HCT116 (cell line): ENCODE measurements at regions not wholly inside any gene's neighbourhood (a gene's known extent, or its start where the extent isn't known, plus 50 kb on each side); places are given as distances from the start of the nearest gene placed in this dataset.

Experiments used
- ATAC-seq: fragments of 200-7000 bp; cut with Tn5 transposase; 2 replicates; pipeline ENCODE4 v1.9.1; 2020; ENCODE audit warnings: mild to moderate bottlenecking, moderate library complexity
- BruUV-seq: library from RNA; stranded (reverse); fragments of 400-500 nt; replicated peaks from 2 replicates; lab custom pipeline; 2021; lab: Mats Ljungman, UMichigan
- CTCF ChIA-PET: fragments of 300-600 bp; sonication (Branson Sonifier 250); formaldehyde crosslinking; loops from one replicate; lab custom pipeline; 2021; ENCODE audit warnings: antibody characterized with exemption; lab: Charles Lee
- POLR2A ChIA-PET: fragments of 300-600, 350-600 bp; sonication (Branson Sonifier 250); formaldehyde crosslinking; loops from one replicate; lab custom pipeline; 2021; ENCODE audit warnings: antibody characterized with exemption; lab: Charles Lee
- RAD21 ChIA-PET, 2 experiments: fragments of 300-600 bp; sonication (Branson Sonifier 250); formaldehyde crosslinking; loops; one replicate each; lab custom pipeline; 2023; ENCODE audit warnings: low total read pairs in 2 of 2; ENCODE audit not compliant: uncharacterized antibody in 2 of 2, unreplicated experiment in 2 of 2, low non-redundant PET in 1 of 2; lab: Charles Lee
- DNase-seq: peaks from one replicate; pipeline ENCODE4 v3.0.0-alpha.2; 2010; ENCODE audit warnings: low read depth, low spot score
- H2AFZ ChIP-seq: fragments of 200-600 bp; shearing (Covaris generic), sonication (generic); 2 replicates; pipeline ENCODE4 v1.6.1; 2017; ENCODE audit warnings: low read depth, mixed run types, mixed read lengths, antibody characterized with exemption, low read length; ENCODE audit not compliant: poor library complexity, severe bottlenecking
- H3K27ac ChIP-seq: 2 replicates; pipeline ENCODE4 v1.5.1; 2012; ENCODE audit warnings: low read depth, low read length
- H3K27me3 ChIP-seq: fragments of 200-600 bp; sonication (generic); 2 replicates; pipeline ENCODE4 v1.6.1; 2016; ENCODE audit warnings: mixed run types, low read length, mixed read lengths; ENCODE audit not compliant: insufficient read depth
- H3K36me3 ChIP-seq, 2 experiments: fragments of 200-500 bp in 1 of 2; fragments of 200-600 bp in 1 of 2; sonication (Bioruptor generic) in 1 of 2; sonication (generic) in 1 of 2; 2 replicates each; pipeline versions ENCODE4 v1.5.1 to v1.6.1; 2014 to 2016; ENCODE audit warnings: low read length in 2 of 2, inconsistent platforms in 1 of 2, mixed read lengths in 1 of 2, mixed run types in 1 of 2; ENCODE audit not compliant: insufficient read depth in 2 of 2, control insufficient read depth in 1 of 2
- H3K4me1 ChIP-seq, 2 experiments: fragments of 200-600 bp in 1 of 2; sonication (generic) in 1 of 2; 2 replicates each; pipeline versions ENCODE4 v1.5.1 to v1.6.1; 2012 to 2017; ENCODE audit warnings: low read length in 2 of 2, inconsistent platforms in 1 of 2, mild to moderate bottlenecking in 1 of 2, mixed read lengths in 1 of 2, mixed run types in 1 of 2, moderate library complexity in 1 of 2; ENCODE audit not compliant: insufficient read depth in 2 of 2, control insufficient read depth in 1 of 2
- H3K4me2 ChIP-seq: fragments of 200-600 bp; sonication (generic); 2 replicates; pipeline ENCODE4 v1.6.1; 2017; ENCODE audit warnings: mixed run types, low read length, mixed read lengths
- H3K4me3 ChIP-seq, 2 experiments: fragments of 200-600 bp in 1 of 2; sonication (generic) in 1 of 2; replicated peaks in 1 of 2; 2 replicates each; pipeline ENCODE4 v1.5.1; 2011 to 2016; ENCODE audit warnings: low read length in 2 of 2, control low read depth in 1 of 2, low read depth in 1 of 2, mild to moderate bottlenecking in 1 of 2, mixed read lengths in 1 of 2, mixed run types in 1 of 2
- H3K79me2 ChIP-seq: fragments of 200-600 bp; sonication (generic); 2 replicates; pipeline ENCODE4 v1.6.1; 2017; ENCODE audit warnings: mild to moderate bottlenecking, mixed run types, low read length, moderate library complexity, mixed read lengths; ENCODE audit not compliant: insufficient read depth
- H3K9ac ChIP-seq: fragments of 200-600 bp; sonication (generic); 2 replicates; pipeline ENCODE4 v1.6.1; 2016; ENCODE audit warnings: low read length, mixed read lengths
- H3K9me2 ChIP-seq: fragments of 200-600 bp; sonication (generic), shearing (Covaris generic); 2 replicates; pipeline ENCODE4 v1.6.1; 2017; ENCODE audit warnings: mixed run types, mild to moderate bottlenecking, moderate library complexity; ENCODE audit not compliant: insufficient read depth
- H3K9me3 ChIP-seq, 2 experiments: fragments of 200-500 bp in 1 of 2; fragments of 200-600 bp in 1 of 2; sonication (Bioruptor generic) in 1 of 2; sonication (generic) in 1 of 2; 2 replicates each; pipeline ENCODE4 v1.6.1; 2014 to 2017; ENCODE audit warnings: low read length in 2 of 2, mixed read lengths in 2 of 2, inconsistent platforms in 1 of 2, low read depth in 1 of 2, mild to moderate bottlenecking in 1 of 2, mixed run types in 1 of 2, moderate library complexity in 1 of 2; ENCODE audit not compliant: control insufficient read depth in 1 of 2, insufficient read depth in 1 of 2
- H4K20me1 ChIP-seq: fragments of 200-600 bp; sonication (generic), shearing (Covaris generic); 2 replicates; pipeline ENCODE4 v1.6.1; 2017; ENCODE audit warnings: mixed run types, mild to moderate bottlenecking, moderate library complexity; ENCODE audit not compliant: insufficient read depth
- CBX3 ChIP-seq: IDR thresholded peaks from 2 replicates; pipeline ENCODE4 v1.6.1; 2012; ENCODE audit warnings: low read depth
- JUND ChIP-seq: IDR thresholded peaks from 2 replicates; pipeline ENCODE4 v1.6.1; 2012
- SIN3A ChIP-seq: IDR thresholded peaks from 2 replicates; pipeline ENCODE4 v1.6.1; 2012; ENCODE audit warnings: low read depth
- SP1 ChIP-seq: IDR thresholded peaks from 2 replicates; pipeline ENCODE4 v1.6.1; 2012; ENCODE audit warnings: low read depth
- TCF7L2 ChIP-seq: IDR thresholded peaks from 2 replicates; pipeline ENCODE4 v1.7.0; 2011; ENCODE audit warnings: borderline replicate concordance, inconsistent platforms; ENCODE audit not compliant: insufficient read depth, insufficient read length; ENCODE audit errors: extremely low read depth
- YY1 ChIP-seq: IDR thresholded peaks from 2 replicates; pipeline ENCODE4 v1.6.1; 2011; ENCODE audit warnings: low read length, low read depth, moderate library complexity, mild to moderate bottlenecking; ENCODE audit not compliant: insufficient replicate concordance; ENCODE audit errors: extremely low read depth
- ZNF274 ChIP-seq: fragments of 200-500 bp; sonication (Bioruptor generic); IDR thresholded peaks from 2 replicates; pipeline ENCODE4 v1.6.1; 2014; ENCODE audit warnings: mild to moderate bottlenecking, low read depth, low read length, inconsistent platforms
- intact Hi-C: fragments of 100-400 bp; cut with micrococcal nuclease; formaldehyde crosslinking; loops from 2 replicates; pipeline ENCODE4 v1.10.0; 2022
- TF ChIP-seq, protein P1 (sequence below): IDR thresholded peaks from 2 replicates; pipeline ENCODE4 v1.6.1; 2012

DNA sequence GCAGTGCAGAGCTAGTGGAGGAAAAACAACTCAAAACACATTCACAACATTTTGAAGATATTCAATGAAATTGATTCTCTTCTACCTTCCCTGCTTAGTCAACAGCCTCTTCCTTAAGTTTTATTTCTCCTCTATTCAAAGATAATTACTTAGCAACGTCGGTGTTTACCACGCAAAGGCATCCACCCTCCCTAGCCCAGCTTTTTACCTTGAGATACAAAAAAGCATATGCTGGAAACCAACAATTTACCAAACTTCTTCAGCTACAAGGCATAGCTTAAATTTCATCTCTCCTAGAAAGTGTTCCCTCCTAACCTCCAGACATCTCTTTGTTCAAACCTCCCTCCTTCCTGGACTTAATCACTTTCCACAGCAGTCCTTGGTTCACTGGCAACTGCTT, 102.8 kb upstream of the SOD1 start:
- Histone ChIP-seq H3K27ac (no peak overlapping the region), H3K27me3 (no peaks in the 10 kb centered on the region), H3K9ac (no peak overlapping the region), H3K79me2 (peaks cover 50% of the 10 kb centered on the region), H3K4me2 (peak overlapping the region; percentile 73; the same call in 1 of the 2 replicates), H3K9me3 (no peaks in the 10 kb centered on the region), H3K4me3 (no peak overlapping the region), H3K4me1 (peaks cover 38 to 60% of the 10 kb centered on the region in 2 experiments), H2AFZ (no peak overlapping the region), H4K20me1 (no peaks in the 10 kb centered on the region), H3K9me2 (no peaks in the 10 kb centered on the region), H3K36me3 (no peaks in the 10 kb centered on the region)
- TF ChIP-seq CBX3 = no peak
- TF ChIP-seq ZNF274 = no peak
- no peak for TF ChIP-seq JUND
- no peak for TF ChIP-seq TCF7L2
- no peak for TF ChIP-seq SIN3A
- ChIA-PET POLR2A (no interaction called here), RAD21 (no interaction called here), CTCF (no interaction called here)
- ATAC-seq (no peak), DNase-seq (no peak)
- BruUV-seq = no TSS peak
- intact Hi-C loops = no loop called here

DNA sequence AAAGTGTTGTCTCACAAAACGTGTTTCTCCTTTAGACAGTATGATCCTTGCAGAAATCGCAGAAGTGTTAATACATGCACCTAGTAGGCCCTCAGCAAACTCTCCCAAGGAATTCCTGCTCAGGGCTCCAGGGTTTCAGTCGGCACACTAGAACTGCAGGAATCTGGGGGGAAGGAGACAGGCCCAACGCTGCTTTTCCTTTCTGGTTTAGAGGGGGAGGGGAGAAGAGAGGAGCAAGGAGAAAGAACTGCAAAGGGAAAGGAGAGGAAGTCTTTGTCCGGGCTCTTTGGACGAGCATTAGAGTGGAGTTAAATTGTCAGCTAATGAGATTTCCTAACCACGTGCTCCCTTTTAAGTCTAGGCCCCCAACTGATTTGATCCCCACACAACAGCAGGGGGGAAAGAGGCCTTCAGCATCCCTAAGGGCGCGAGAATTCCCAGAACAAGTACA, 103.7 kb upstream of the SOD1 start:
- RAD21 ChIA-PET = no interaction called here
- H3K4me3 ChIP-seq = peak overlapping the region in 1 of 2 experiments; percentile 7; a peak in 2 of 4 replicates
- POLR2A ChIA-PET = no interaction called here
- DNase-seq = no peak
- peak overlapping the region; percentile 71 for H3K4me2 ChIP-seq
- intact Hi-C loops = no loop called here
- TF ChIP-seq YY1 (no peak), ZNF274 (no peak), JUND (no peak), SP1 (no peak), SIN3A (no peak)
- TF ChIP-seq, protein P1, sequence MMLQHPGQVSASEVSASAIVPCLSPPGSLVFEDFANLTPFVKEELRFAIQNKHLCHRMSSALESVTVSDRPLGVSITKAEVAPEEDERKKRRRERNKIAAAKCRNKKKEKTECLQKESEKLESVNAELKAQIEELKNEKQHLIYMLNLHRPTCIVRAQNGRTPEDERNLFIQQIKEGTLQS = no peak
- TF ChIP-seq, all 23 proteins: peak for 0
- Histone ChIP-seq H2AFZ (no peak overlapping the region), H3K27ac (peak overlapping the region; percentile 57), H3K9ac (peak overlapping the region; percentile 9; the same call in 1 of the 2 replicates), H3K79me2 (peaks cover 50% of the 10 kb centered on the region), H3K27me3 (no peaks in the 10 kb centered on the region), H3K36me3 (no peaks in the 10 kb centered on the region), H3K9me2 (no peaks in the 10 kb centered on the region), H3K4me1 (peaks cover 38 to 60% of the 10 kb centered on the region in 2 experiments), H3K9me3 (no peaks in the 10 kb centered on the region), H4K20me1 (no peaks in the 10 kb centered on the region)
- ATAC-seq = no peak
- BruUV-seq = no TSS peak
- CTCF ChIA-PET = no interaction called here
